HCT116 (cell line): ENCODE measurements at regions not wholly inside any gene's neighbourhood (a gene's known extent, or its start where the extent isn't known, plus 50 kb on each side); places are given as distances from the start of the nearest gene placed in this dataset.

Experiments used
- ATAC-seq: fragments of 200-7000 bp; cut with Tn5 transposase; 2 replicates; pipeline ENCODE4 v1.9.1; 2020; ENCODE audit warnings: mild to moderate bottlenecking, moderate library complexity
- BruUV-seq: library from RNA; stranded (reverse); fragments of 400-500 nt; replicated peaks from 2 replicates; lab custom pipeline; 2021; lab: Mats Ljungman, UMichigan
- CTCF ChIA-PET: fragments of 300-600 bp; sonication (Branson Sonifier 250); formaldehyde crosslinking; loops from one replicate; lab custom pipeline; 2021; ENCODE audit warnings: antibody characterized with exemption; lab: Charles Lee
- POLR2A ChIA-PET: fragments of 300-600, 350-600 bp; sonication (Branson Sonifier 250); formaldehyde crosslinking; loops from one replicate; lab custom pipeline; 2021; ENCODE audit warnings: antibody characterized with exemption; lab: Charles Lee
- RAD21 ChIA-PET, 2 experiments: fragments of 300-600 bp; sonication (Branson Sonifier 250); formaldehyde crosslinking; loops; one replicate each; lab custom pipeline; 2023; ENCODE audit warnings: low total read pairs in 2 of 2; ENCODE audit not compliant: uncharacterized antibody in 2 of 2, unreplicated experiment in 2 of 2, low non-redundant PET in 1 of 2; lab: Charles Lee
- DNase-seq: peaks from one replicate; pipeline ENCODE4 v3.0.0-alpha.2; 2010; ENCODE audit warnings: low read depth, low spot score
- H2AFZ ChIP-seq: fragments of 200-600 bp; shearing (Covaris generic), sonication (generic); 2 replicates; pipeline ENCODE4 v1.6.1; 2017; ENCODE audit warnings: low read depth, mixed run types, mixed read lengths, antibody characterized with exemption, low read length; ENCODE audit not compliant: poor library complexity, severe bottlenecking
- H3K27ac ChIP-seq: 2 replicates; pipeline ENCODE4 v1.5.1; 2012; ENCODE audit warnings: low read depth, low read length
- H3K27me3 ChIP-seq: fragments of 200-600 bp; sonication (generic); 2 replicates; pipeline ENCODE4 v1.6.1; 2016; ENCODE audit warnings: mixed run types, low read length, mixed read lengths; ENCODE audit not compliant: insufficient read depth
- H3K36me3 ChIP-seq, 2 experiments: fragments of 200-500 bp in 1 of 2; fragments of 200-600 bp in 1 of 2; sonication (Bioruptor generic) in 1 of 2; sonication (generic) in 1 of 2; 2 replicates each; pipeline versions ENCODE4 v1.5.1 to v1.6.1; 2014 to 2016; ENCODE audit warnings: low read length in 2 of 2, inconsistent platforms in 1 of 2, mixed read lengths in 1 of 2, mixed run types in 1 of 2; ENCODE audit not compliant: insufficient read depth in 2 of 2, control insufficient read depth in 1 of 2
- H3K4me1 ChIP-seq, 2 experiments: fragments of 200-600 bp in 1 of 2; sonication (generic) in 1 of 2; 2 replicates each; pipeline versions ENCODE4 v1.5.1 to v1.6.1; 2012 to 2017; ENCODE audit warnings: low read length in 2 of 2, inconsistent platforms in 1 of 2, mild to moderate bottlenecking in 1 of 2, mixed read lengths in 1 of 2, mixed run types in 1 of 2, moderate library complexity in 1 of 2; ENCODE audit not compliant: insufficient read depth in 2 of 2, control insufficient read depth in 1 of 2
- H3K4me2 ChIP-seq: fragments of 200-600 bp; sonication (generic); 2 replicates; pipeline ENCODE4 v1.6.1; 2017; ENCODE audit warnings: mixed run types, low read length, mixed read lengths
- H3K4me3 ChIP-seq, 2 experiments: fragments of 200-600 bp in 1 of 2; sonication (generic) in 1 of 2; replicated peaks in 1 of 2; 2 replicates each; pipeline ENCODE4 v1.5.1; 2011 to 2016; ENCODE audit warnings: low read length in 2 of 2, control low read depth in 1 of 2, low read depth in 1 of 2, mild to moderate bottlenecking in 1 of 2, mixed read lengths in 1 of 2, mixed run types in 1 of 2
- H3K79me2 ChIP-seq: fragments of 200-600 bp; sonication (generic); 2 replicates; pipeline ENCODE4 v1.6.1; 2017; ENCODE audit warnings: mild to moderate bottlenecking, mixed run types, low read length, moderate library complexity, mixed read lengths; ENCODE audit not compliant: insufficient read depth
- H3K9ac ChIP-seq: fragments of 200-600 bp; sonication (generic); 2 replicates; pipeline ENCODE4 v1.6.1; 2016; ENCODE audit warnings: low read length, mixed read lengths
- H3K9me2 ChIP-seq: fragments of 200-600 bp; sonication (generic), shearing (Covaris generic); 2 replicates; pipeline ENCODE4 v1.6.1; 2017; ENCODE audit warnings: mixed run types, mild to moderate bottlenecking, moderate library complexity; ENCODE audit not compliant: insufficient read depth
- H3K9me3 ChIP-seq, 2 experiments: fragments of 200-500 bp in 1 of 2; fragments of 200-600 bp in 1 of 2; sonication (Bioruptor generic) in 1 of 2; sonication (generic) in 1 of 2; 2 replicates each; pipeline ENCODE4 v1.6.1; 2014 to 2017; ENCODE audit warnings: low read length in 2 of 2, mixed read lengths in 2 of 2, inconsistent platforms in 1 of 2, low read depth in 1 of 2, mild to moderate bottlenecking in 1 of 2, mixed run types in 1 of 2, moderate library complexity in 1 of 2; ENCODE audit not compliant: control insufficient read depth in 1 of 2, insufficient read depth in 1 of 2
- H4K20me1 ChIP-seq: fragments of 200-600 bp; sonication (generic), shearing (Covaris generic); 2 replicates; pipeline ENCODE4 v1.6.1; 2017; ENCODE audit warnings: mixed run types, mild to moderate bottlenecking, moderate library complexity; ENCODE audit not compliant: insufficient read depth
- CBX3 ChIP-seq: IDR thresholded peaks from 2 replicates; pipeline ENCODE4 v1.6.1; 2012; ENCODE audit warnings: low read depth
- CEBPB ChIP-seq: IDR thresholded peaks from 2 replicates; pipeline ENCODE4 v1.6.1; 2012; ENCODE audit warnings: low read depth
- ELF1 ChIP-seq: IDR thresholded peaks from 2 replicates; pipeline ENCODE4 v1.6.1; 2012; ENCODE audit warnings: low read depth, borderline replicate concordance
- EZH2phosphoT487 ChIP-seq: fragments of 200-600 bp; IDR thresholded peaks from 2 replicates; pipeline ENCODE4 v1.6.1; 2018; ENCODE audit warnings: antibody characterized with exemption, borderline replicate concordance
- JUND ChIP-seq: IDR thresholded peaks from 2 replicates; pipeline ENCODE4 v1.6.1; 2012
- POLR2A ChIP-seq: IDR thresholded peaks from 2 replicates; pipeline ENCODE4 v1.7.0; 2011; ENCODE audit warnings: borderline replicate concordance; ENCODE audit not compliant: insufficient read depth, insufficient read length; ENCODE audit errors: extremely low read depth
- SIN3A ChIP-seq: IDR thresholded peaks from 2 replicates; pipeline ENCODE4 v1.6.1; 2012; ENCODE audit warnings: low read depth
- intact Hi-C: fragments of 100-400 bp; cut with micrococcal nuclease; formaldehyde crosslinking; loops from 2 replicates; pipeline ENCODE4 v1.10.0; 2022
- TF ChIP-seq, protein P1 (sequence below): IDR thresholded peaks from 2 replicates; pipeline ENCODE4 v1.6.1; 2011; ENCODE audit warnings: mild to moderate bottlenecking, low read length, moderate library complexity; ENCODE audit not compliant: insufficient replicate concordance; ENCODE audit errors: extremely low read depth

DNA sequence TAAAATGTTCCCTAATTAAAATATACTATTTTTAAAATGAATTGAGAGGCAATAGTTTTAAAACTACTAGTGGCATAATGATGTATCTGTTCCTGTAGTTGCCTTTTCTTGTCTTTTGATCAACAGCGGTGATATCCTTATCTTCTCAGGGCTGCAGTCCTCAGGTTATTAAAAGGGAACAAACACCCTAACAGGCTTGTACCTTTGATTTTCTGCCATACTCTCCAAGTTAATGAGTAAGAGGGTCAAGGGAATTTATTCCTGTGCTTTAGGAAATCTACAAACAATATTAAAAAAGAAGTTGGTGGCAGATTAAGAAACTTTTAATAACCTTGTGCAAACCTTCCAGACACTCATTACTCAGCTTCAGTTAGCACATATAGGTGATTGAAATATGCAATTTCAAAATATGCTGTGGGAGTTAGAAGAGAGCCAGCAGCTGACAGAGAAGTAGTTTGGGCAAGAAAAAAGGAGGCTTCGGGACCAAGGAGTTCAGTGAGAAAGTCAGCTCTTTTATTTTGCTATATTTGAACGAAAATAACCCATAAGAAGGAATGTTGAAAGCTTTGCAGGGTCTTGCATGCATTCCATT, 81.0 kb upstream of the TLE4 start:
- intact Hi-C loops: no loop called here
- ChIA-PET RAD21 (no interaction called here), CTCF (no interaction called here), POLR2A (no interaction called here)
- Histone ChIP-seq H3K4me3 (no peak overlapping the region), H3K9ac (no peak overlapping the region), H3K36me3 (no peaks in the 10 kb centered on the region), H3K4me1 (no peaks in the 10 kb centered on the region), H3K9me2 (no peaks in the 10 kb centered on the region), H3K4me2 (no peak overlapping the region), H3K79me2 (no peaks in the 10 kb centered on the region), H4K20me1 (no peaks in the 10 kb centered on the region), H2AFZ (no peak overlapping the region), H3K9me3 (peaks cover 0 to 10% of the 10 kb centered on the region in 2 experiments; a peak in 2 of 4 replicates), H3K27me3 (no peaks in the 10 kb centered on the region), H3K27ac (no peak overlapping the region)
- no peak for DNase-seq
- TF ChIP-seq JUND (no peak), CEBPB (no peak), POLR2A (no peak), SIN3A (no peak), ELF1 (no peak), CBX3 (no peak), EZH2phosphoT487 (no peak)
- TF ChIP-seq, protein P1, sequence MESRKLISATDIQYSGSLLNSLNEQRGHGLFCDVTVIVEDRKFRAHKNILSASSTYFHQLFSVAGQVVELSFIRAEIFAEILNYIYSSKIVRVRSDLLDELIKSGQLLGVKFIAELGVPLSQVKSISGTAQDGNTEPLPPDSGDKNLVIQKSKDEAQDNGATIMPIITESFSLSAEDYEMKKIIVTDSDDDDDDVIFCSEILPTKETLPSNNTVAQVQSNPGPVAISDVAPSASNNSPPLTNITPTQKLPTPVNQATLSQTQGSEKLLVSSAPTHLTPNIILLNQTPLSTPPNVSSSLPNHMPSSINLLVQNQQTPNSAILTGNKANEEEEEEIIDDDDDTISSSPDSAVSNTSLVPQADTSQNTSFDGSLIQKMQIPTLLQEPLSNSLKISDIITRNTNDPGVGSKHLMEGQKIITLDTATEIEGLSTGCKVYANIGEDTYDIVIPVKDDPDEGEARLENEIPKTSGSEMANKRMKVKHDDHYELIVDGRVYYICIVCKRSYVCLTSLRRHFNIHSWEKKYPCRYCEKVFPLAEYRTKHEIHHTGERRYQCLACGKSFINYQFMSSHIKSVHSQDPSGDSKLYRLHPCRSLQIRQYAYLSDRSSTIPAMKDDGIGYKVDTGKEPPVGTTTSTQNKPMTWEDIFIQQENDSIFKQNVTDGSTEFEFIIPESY: no peak
- no peak for ATAC-seq
- no TSS peak for BruUV-seq
